ENCODE measurements at regions not wholly inside any gene's neighbourhood (a gene's known extent, or its start where the extent isn't known, plus 50 kb on each side); places are given as distances from the start of the nearest gene placed in this dataset.

- no peak overlapping the region for H3K4me3 Mint-ChIP-seq
- no peak for TF ChIP-seq EZH2 (IDR thresholded peaks at IDR 0.05; ENCODE audit: borderline replicate concordance, insufficient read depth, low read depth, low read length, poor library complexity, severe bottlenecking)
- TF ChIP-seq, protein P1, sequence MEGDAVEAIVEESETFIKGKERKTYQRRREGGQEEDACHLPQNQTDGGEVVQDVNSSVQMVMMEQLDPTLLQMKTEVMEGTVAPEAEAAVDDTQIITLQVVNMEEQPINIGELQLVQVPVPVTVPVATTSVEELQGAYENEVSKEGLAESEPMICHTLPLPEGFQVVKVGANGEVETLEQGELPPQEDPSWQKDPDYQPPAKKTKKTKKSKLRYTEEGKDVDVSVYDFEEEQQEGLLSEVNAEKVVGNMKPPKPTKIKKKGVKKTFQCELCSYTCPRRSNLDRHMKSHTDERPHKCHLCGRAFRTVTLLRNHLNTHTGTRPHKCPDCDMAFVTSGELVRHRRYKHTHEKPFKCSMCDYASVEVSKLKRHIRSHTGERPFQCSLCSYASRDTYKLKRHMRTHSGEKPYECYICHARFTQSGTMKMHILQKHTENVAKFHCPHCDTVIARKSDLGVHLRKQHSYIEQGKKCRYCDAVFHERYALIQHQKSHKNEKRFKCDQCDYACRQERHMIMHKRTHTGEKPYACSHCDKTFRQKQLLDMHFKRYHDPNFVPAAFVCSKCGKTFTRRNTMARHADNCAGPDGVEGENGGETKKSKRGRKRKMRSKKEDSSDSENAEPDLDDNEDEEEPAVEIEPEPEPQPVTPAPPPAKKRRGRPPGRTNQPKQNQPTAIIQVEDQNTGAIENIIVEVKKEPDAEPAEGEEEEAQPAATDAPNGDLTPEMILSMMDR (IDR thresholded peaks at IDR 0.05): no peak
- H3K4me1 ChIP-seq (ENCODE audit: control insufficient read depth in 2 of 2, insufficient read depth in 2 of 2, low read length in 2 of 2): peaks cover 0 to 6% of the 10 kb centered on the region in 2 donors
- H3K9me3 Mint-ChIP-seq (ENCODE audit: insufficient read depth): no peaks in the 10 kb centered on the region
- POLR2A ChIA-PET: no interaction called here
- no peaks in the 10 kb centered on the region for H4K20me1 ChIP-seq (ENCODE audit: control insufficient read depth, insufficient read depth, low read length, poor library complexity, severe bottlenecking)
- peaks cover 0 to 50% (median 14%) of the 10 kb centered on the region in 4 experiments for H3K27me3 ChIP-seq (replicated peaks in 1 of 4; ENCODE audit: control extremely low read depth in 1 of 4, control insufficient read depth in 3 of 4, insufficient read depth in 4 of 4, low read length in 3 of 4)
- H3K4me1 Mint-ChIP-seq: no peaks in the 10 kb centered on the region
- WGBS (ENCODE audit: insufficient coverage): no CpG with 5 or more reads among the region's 5 CpGs
- H3K9ac ChIP-seq (ENCODE audit: low read length): no peak overlapping the region
- H3K4me3 ChIP-seq (ENCODE audit: control extremely low read depth in 1 of 5, extremely low read depth in 1 of 5, insufficient read depth in 1 of 5, low read depth in 2 of 5, low read length in 4 of 5): no peak overlapping the region
- ATAC-seq (ENCODE audit: low read depth) (no peak), DNase-seq (no peak)
- H3K4me2 ChIP-seq (replicated peaks; ENCODE audit: low read depth, low read length, poor library complexity, severe bottlenecking): no peak overlapping the region
- H3K9me3 ChIP-seq (ENCODE audit: control extremely low read depth in 1 of 3, control insufficient read depth in 2 of 3, insufficient read depth in 1 of 3, low read length in 2 of 3): no peaks in the 10 kb centered on the region
- no peaks in the 10 kb centered on the region for H3K79me2 ChIP-seq (ENCODE audit: control insufficient read depth, insufficient read depth, low read length)
- H3K27me3 Mint-ChIP-seq: peaks cover 69% of the 10 kb centered on the region
- H3K27ac ChIP-seq (ENCODE audit: low read length in 2 of 2): no peak overlapping the region
- H2AFZ ChIP-seq (ENCODE audit: insufficient read depth, low read depth, low read length, poor library complexity, severe bottlenecking): no peak overlapping the region
- intact Hi-C loops (cut with micrococcal nuclease): no loop called here
- no peak overlapping the region for H3K27ac Mint-ChIP-seq
- CTCF ChIA-PET: no interaction called here
- no peaks in the 10 kb centered on the region for H3K36me3 ChIP-seq (replicated peaks in 1 of 2; ENCODE audit: control extremely low read depth in 1 of 2, control insufficient read depth in 1 of 2, extremely low read depth in 1 of 2, insufficient read depth in 2 of 2, low read length in 1 of 2)
These were observed 122.4 kb upstream of the HSD17B12 start for GRCh38 chr11:43558146-43558545.

- Histone ChIP-seq H2AFZ (ENCODE audit: insufficient read depth, low read depth, low read length, poor library complexity, severe bottlenecking) (no peak overlapping the region), H3K27me3 (replicated peaks in 1 of 4; ENCODE audit: control extremely low read depth in 1 of 4, control insufficient read depth in 3 of 4, insufficient read depth in 4 of 4, low read length in 3 of 4) (peaks cover 0 to 45% (median 14%) of the 10 kb centered on the region in 4 experiments), H3K4me3 (ENCODE audit: control extremely low read depth in 1 of 5, extremely low read depth in 1 of 5, insufficient read depth in 1 of 5, low read depth in 2 of 5, low read length in 4 of 5) (no peak overlapping the region), H3K79me2 (ENCODE audit: control insufficient read depth, insufficient read depth, low read length) (no peaks in the 10 kb centered on the region), H3K4me1 (ENCODE audit: control insufficient read depth in 2 of 2, insufficient read depth in 2 of 2, low read length in 2 of 2) (peaks cover 0 to 6% of the 10 kb centered on the region in 2 donors), H3K36me3 (replicated peaks in 1 of 2; ENCODE audit: control extremely low read depth in 1 of 2, control insufficient read depth in 1 of 2, extremely low read depth in 1 of 2, insufficient read depth in 2 of 2, low read length in 1 of 2) (no peaks in the 10 kb centered on the region), H3K27ac (ENCODE audit: low read length in 2 of 2) (no peak overlapping the region), H4K20me1 (ENCODE audit: control insufficient read depth, insufficient read depth, low read length, poor library complexity, severe bottlenecking) (no peaks in the 10 kb centered on the region), H3K4me2 (replicated peaks; ENCODE audit: low read depth, low read length, poor library complexity, severe bottlenecking) (no peak overlapping the region), H3K9ac (ENCODE audit: low read length) (no peak overlapping the region), H3K9me3 (ENCODE audit: control extremely low read depth in 1 of 3, control insufficient read depth in 2 of 3, insufficient read depth in 1 of 3, low read length in 2 of 3) (no peaks in the 10 kb centered on the region)
- no peaks in the 10 kb centered on the region for H3K4me1 Mint-ChIP-seq
- WGBS (ENCODE audit: insufficient coverage): 15% methylated on average over 2 of the region's 8 CpGs
- H3K4me3 Mint-ChIP-seq: no peak overlapping the region
- ChIA-PET POLR2A (no interaction called here), CTCF (no interaction called here)
- intact Hi-C loops (cut with micrococcal nuclease): no loop called here
- ATAC-seq (ENCODE audit: low read depth): no peak
- no peak overlapping the region for H3K27ac Mint-ChIP-seq
- peaks cover 67% of the 10 kb centered on the region for H3K27me3 Mint-ChIP-seq
- no peaks in the 10 kb centered on the region for H3K9me3 Mint-ChIP-seq (ENCODE audit: insufficient read depth)
- TF ChIP-seq EZH2 (IDR thresholded peaks at IDR 0.05; ENCODE audit: borderline replicate concordance, insufficient read depth, low read depth, low read length, poor library complexity, severe bottlenecking): no peak
- TF ChIP-seq, protein P1 (IDR thresholded peaks at IDR 0.05): no peak
- DNase-seq: no peak
These were observed 121.9 kb upstream of the HSD17B12 start for GRCh38 chr11:43558556-43559127.

Data from B cell (primary cell).